Hepatic stellate cell (primary cell): ENCODE measurements at regions not wholly inside any gene's neighbourhood (a gene's known extent, or its start where the extent isn't known, plus 50 kb on each side); places are given as distances from the start of the nearest gene placed in this dataset.
"Not testable (repeated sequence)": the region's sequence is repeated elsewhere in the genome, so short reads cannot be mapped to it uniquely, and the experiment has no call there.

ENCODE experiments used
- DNase-seq: peaks from one replicate; pipeline ENCODE4 v3.0.0; 2011; ENCODE audit warnings: low spot score

GRCh38 chr15:24835301-24835700 is 119.5 kb upstream of the SNRPN start:
- no peak for DNase-seq

GRCh38 chr15:24848050-24848449 is 106.7 kb upstream of the SNRPN start:
- peak; percentile 21 for DNase-seq

- DNase-seq, result no peak
Observed at GRCh38 chr15:24856397-24857390, 98.1 kb upstream of the SNRPN start.

- DNase-seq, result no peak
Observed at GRCh38 chr15:24857763-24858162, 97.0 kb upstream of the SNRPN start.

GRCh38 chr15:24858183-24858582 is 96.6 kb upstream of the SNRPN start:
- DNase-seq, result not testable (repeated sequence)

- DNase-seq, result no peak
Observed at GRCh38 chr15:24858737-24859601, 95.8 kb upstream of the SNRPN start.

- DNase-seq, result no peak
Observed at GRCh38 chr15:24861014-24861690, 93.6 kb upstream of the SNRPN start.

GRCh38 chr15:24862726-24863521 is 91.9 kb upstream of the SNRPN start:
- no peak for DNase-seq

GRCh38 chr15:24865303-24865702 is 89.5 kb upstream of the SNRPN start:
- no peak for DNase-seq

- no peak for DNase-seq
Observed at GRCh38 chr15:24877174-24877573, 77.6 kb upstream of the SNRPN start.

- DNase-seq, result no peak
Observed at GRCh38 chr15:24878153-24878552, 76.6 kb upstream of the SNRPN start.

- no peak for DNase-seq
Observed at GRCh38 chr15:24879492-24879891, 75.3 kb upstream of the SNRPN start.

- DNase-seq, result no peak
Observed at GRCh38 chr15:24880663-24881062, 74.1 kb upstream of the SNRPN start.

- no peak for DNase-seq
Observed at GRCh38 chr15:24886538-24886937, 68.2 kb upstream of the SNRPN start.

- DNase-seq, result no peak
Observed at GRCh38 chr15:24898715-24899272, 56.0 kb upstream of the SNRPN start.

- no peak for DNase-seq
Observed at GRCh38 chr15:24899367-24899766, 55.4 kb upstream of the SNRPN start.

GRCh38 chr15:24899795-24900194 is 55.0 kb upstream of the SNRPN start:
- DNase-seq, result no peak

GRCh38 chr15:24901409-24901808 is 53.4 kb upstream of the SNRPN start:
- no peak for DNase-seq
